ENCODE measurements at regions not wholly inside any gene's neighbourhood (a gene's known extent, or its start where the extent isn't known, plus 50 kb on each side); places are given as distances from the start of the nearest gene placed in this dataset.

- DNase-seq = no peak
These were observed 1158.6 kb downstream of the CDH12 start for GRCh38 chr5:21694567-21694966.

GRCh38 chr5:21693591-21693990 lies 1159.6 kb downstream of the CDH12 start:
- DNase-seq = no peak

- DNase-seq = no peak
These were observed 1163.6 kb downstream of the CDH12 start for GRCh38 chr5:21689587-21689986.

- no peak for DNase-seq
These were observed 1164.5 kb downstream of the CDH12 start for GRCh38 chr5:21688655-21689054.

GRCh38 chr5:21687621-21688020 lies 1165.5 kb downstream of the CDH12 start:
- DNase-seq = no peak

- no peak for DNase-seq
These were observed 1166.4 kb downstream of the CDH12 start for GRCh38 chr5:21686706-21687105.

GRCh38 chr5:21685522-21685921 lies 1167.6 kb downstream of the CDH12 start:
- no peak for DNase-seq

- no peak for DNase-seq
These were observed 1168.2 kb downstream of the CDH12 start for GRCh38 chr5:21684992-21685391.

- no peak for DNase-seq
These were observed 1171.2 kb downstream of the CDH12 start for GRCh38 chr5:21681911-21682310.

- DNase-seq = no peak
These were observed 1172.5 kb downstream of the CDH12 start for GRCh38 chr5:21680641-21681040.

GRCh38 chr5:21680196-21680595 lies 1172.9 kb downstream of the CDH12 start:
- DNase-seq = no peak

- no peak for DNase-seq
These were observed 1174.6 kb downstream of the CDH12 start for GRCh38 chr5:21678526-21678925.

- no peak for DNase-seq
These were observed 1180.2 kb downstream of the CDH12 start for GRCh38 chr5:21672911-21673310.

GRCh38 chr5:21672360-21672759 lies 1180.8 kb downstream of the CDH12 start:
- no peak for DNase-seq

GRCh38 chr5:21665524-21665923 lies 1187.6 kb downstream of the CDH12 start:
- no peak for DNase-seq

- no peak for DNase-seq
These were observed 1190.1 kb downstream of the CDH12 start for GRCh38 chr5:21663082-21663481.

GRCh38 chr5:21661184-21661583 lies 1192.0 kb downstream of the CDH12 start:
- no peak for DNase-seq

GRCh38 chr5:21654556-21654955 lies 1198.6 kb downstream of the CDH12 start:
- no peak for DNase-seq

GRCh38 chr5:21649969-21650368 lies 1203.2 kb downstream of the CDH12 start:
- DNase-seq = no peak

GRCh38 chr5:21646469-21646868 lies 1206.7 kb downstream of the CDH12 start:
- DNase-seq = no peak

GRCh38 chr5:21644032-21644431 lies 1209.1 kb downstream of the CDH12 start:
- DNase-seq = no peak

GRCh38 chr5:21642312-21642711 lies 1210.8 kb downstream of the CDH12 start:
- no peak for DNase-seq

GRCh38 chr5:21623831-21624230 lies 1229.3 kb downstream of the CDH12 start:
- no peak for DNase-seq

- DNase-seq = no peak
These were observed 1237.9 kb downstream of the CDH12 start for GRCh38 chr5:21615195-21615765.

- no peak for DNase-seq
These were observed 1239.1 kb downstream of the CDH12 start for GRCh38 chr5:21613971-21614488.

Data from activated effector memory CD4-positive, alpha-beta T cell treated with anti-CD3 and anti-CD28 coated beads, Interleukin-2, amount 50 U/mL, for 16 hours (primary cell).